HG03060 (cell line): ENCODE measurements at regions not wholly inside any gene's neighbourhood (a gene's known extent, or its start where the extent isn't known, plus 50 kb on each side); places are given as distances from the start of the nearest gene placed in this dataset.
"Not testable (repeated sequence)": the region's sequence is repeated elsewhere in the genome, so short reads cannot be mapped to it uniquely, and the experiment has no call there.

ENCODE experiments used
- ATAC-seq: cut with Tn5 transposase; IDR thresholded peaks from one replicate; pipeline ENCODE4 v1.9.1; 2021; ENCODE audit warnings: low read depth, moderate number of reproducible peaks; ENCODE audit not compliant: unreplicated experiment

DNA sequence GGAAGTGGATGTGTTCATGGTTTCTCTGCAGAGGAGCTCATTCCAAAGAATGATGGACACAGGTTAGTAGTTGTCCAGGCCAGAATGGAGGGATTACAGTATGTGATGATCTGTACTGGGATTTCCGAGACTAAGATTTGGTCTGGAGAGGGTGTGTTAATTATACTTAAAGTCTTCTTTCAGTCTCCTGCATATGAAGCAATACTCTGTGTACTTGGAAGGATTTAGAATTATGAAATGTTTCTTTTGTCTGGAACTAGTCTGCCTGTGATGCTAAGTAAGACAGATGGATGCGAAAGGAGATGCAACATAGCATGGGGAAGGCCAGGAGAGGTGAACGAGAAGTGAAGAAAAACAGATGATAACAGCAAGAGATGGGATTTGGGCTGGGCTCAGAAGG lies 305.1 kb upstream of the LYZL1 start:
- ATAC-seq = no peak

DNA sequence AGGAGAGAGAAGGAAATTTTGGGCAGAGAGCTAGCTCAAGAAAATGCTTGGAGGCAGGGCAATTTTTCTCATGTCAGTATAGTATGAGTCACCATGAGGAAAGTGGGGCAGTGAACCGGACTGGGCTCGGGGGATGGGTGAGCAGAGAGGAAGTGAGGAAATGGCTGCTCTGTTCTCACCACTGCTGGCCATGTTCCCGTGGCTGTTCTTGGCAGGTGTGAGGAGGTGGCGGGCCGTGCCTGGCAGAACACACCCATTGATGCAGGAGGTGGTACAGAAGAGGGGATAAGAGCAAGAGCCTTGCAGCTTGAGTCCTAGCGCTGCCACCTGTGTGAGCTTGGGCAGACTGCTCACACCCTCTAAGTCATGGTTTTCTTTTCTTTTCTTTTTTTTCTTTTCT lies 304.4 kb upstream of the LYZL1 start:
- no peak for ATAC-seq

DNA sequence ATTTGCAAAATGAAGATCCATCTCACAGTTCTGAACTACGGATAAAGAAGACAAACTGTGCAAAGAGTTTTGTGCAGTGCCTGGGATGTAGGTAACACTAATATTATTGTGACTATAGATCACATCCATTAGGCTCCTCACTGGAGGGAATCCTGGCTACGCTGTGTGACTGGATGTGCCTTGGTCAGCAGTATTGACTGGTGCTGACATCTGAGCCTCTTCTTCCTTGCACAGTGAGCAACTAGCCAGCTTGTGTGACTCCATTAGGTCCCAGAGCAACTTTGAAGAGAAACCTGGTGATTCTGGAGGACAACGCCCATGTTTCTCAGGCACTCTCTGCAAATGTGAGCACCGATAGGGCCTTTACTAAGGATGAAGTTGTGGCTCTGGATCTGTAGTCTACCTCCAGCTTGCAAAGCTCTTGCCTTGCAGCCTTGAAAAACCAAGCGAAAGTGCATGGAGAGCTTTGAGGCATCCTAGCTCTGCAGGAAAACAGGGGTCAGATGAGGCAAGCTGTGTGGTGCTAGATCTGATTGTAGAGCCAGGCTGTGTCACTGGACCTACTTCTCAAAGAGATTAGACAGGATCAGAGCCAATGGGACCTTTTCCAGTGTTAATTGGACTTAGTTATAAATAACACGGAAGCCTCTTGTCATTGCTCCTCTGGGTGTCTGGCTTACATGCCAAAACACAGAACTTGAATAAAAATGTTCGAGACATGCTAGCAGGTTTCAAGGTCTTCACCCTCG lies 303.6 kb upstream of the LYZL1 start:
- no peak for ATAC-seq

DNA sequence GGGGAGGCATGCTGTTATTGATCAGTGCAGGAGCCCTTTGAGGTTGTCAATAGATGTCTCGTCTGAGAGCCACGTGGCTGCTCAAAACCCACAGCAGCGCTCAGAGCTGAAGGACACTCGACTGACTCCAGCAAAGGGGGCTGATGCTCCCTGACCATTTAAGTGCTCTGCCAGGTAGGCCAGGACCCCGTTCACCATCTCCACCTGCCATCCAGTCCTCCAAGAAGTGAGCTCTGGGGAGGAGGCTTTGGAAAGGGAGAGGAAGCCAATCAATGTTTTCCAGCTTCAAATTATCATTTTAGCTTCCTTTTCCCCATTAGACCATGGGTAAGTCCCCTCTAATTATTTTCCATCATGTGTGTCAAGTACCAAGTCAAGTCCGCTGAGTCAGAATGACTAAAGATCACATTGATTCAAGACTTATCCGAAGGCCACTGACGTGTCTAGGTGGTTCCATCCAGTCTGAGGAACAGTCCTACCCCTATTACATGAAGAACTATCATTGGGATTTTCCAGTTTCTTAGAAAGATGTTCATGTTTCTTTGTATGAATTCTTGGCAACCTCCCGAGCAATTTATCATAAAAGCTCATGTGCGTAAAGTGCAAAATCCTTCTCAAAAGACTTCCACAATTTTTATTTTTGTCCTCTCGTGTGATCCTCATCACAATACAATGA lies 302.6 kb upstream of the LYZL1 start:
- ATAC-seq = no peak

GRCh38 chr10:28986856-28987255 lies 302.0 kb upstream of the LYZL1 start:
- no peak for ATAC-seq

- ATAC-seq = no peak
Measured at GRCh38 chr10:28987555-28988320, 301.1 kb upstream of the LYZL1 start.

- no peak for ATAC-seq
Measured at GRCh38 chr10:28988980-28989379, 299.9 kb upstream of the LYZL1 start.

- ATAC-seq = no peak
Measured at GRCh38 chr10:28991333-28992270, 297.3 kb upstream of the LYZL1 start.

- ATAC-seq = no peak
Measured at GRCh38 chr10:28993056-28993455, 295.8 kb upstream of the LYZL1 start.

DNA sequence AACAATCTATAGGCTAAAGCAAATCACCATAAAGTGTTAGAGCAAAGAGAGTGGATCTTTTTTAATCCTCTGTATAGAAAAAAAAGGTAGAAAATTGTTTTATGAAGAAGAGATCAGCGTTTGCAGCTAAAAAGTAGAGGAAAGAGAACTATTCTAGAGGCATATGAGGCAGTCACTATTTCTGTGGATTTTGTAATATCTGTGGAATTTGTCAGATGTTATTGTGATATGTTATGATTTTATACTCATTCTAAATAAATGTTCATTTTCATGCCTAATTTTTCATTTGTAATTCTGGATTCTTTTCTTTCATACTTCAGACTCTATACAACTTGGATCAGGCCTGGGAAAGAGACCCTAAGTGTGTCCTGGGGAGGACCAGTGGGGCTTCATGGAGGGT lies 295.0 kb upstream of the LYZL1 start:
- no peak for ATAC-seq

- not testable (repeated sequence) for ATAC-seq
Measured at GRCh38 chr10:28994802-28995201, 294.1 kb upstream of the LYZL1 start.

DNA sequence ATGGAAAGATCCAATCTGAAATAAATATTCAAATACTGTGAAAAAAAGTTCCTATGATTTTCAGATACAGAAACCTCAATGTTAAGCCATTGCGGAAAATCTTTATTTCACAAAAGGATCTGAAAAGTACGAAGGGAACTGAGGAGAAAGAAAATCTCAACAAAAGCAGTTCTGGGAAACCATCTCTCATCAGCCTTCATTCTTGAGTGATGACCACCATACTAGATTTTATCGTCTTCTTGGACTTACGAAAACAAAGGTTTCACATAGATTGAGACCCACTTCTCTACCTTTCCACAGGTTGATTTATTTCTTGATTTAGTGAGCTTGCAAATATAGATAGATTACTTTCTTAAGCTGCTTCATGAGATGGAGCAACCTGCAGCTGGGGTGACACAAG lies 293.4 kb upstream of the LYZL1 start:
- no peak for ATAC-seq

- no peak for ATAC-seq
Measured at GRCh38 chr10:28996345-28996744, 292.5 kb upstream of the LYZL1 start.

DNA sequence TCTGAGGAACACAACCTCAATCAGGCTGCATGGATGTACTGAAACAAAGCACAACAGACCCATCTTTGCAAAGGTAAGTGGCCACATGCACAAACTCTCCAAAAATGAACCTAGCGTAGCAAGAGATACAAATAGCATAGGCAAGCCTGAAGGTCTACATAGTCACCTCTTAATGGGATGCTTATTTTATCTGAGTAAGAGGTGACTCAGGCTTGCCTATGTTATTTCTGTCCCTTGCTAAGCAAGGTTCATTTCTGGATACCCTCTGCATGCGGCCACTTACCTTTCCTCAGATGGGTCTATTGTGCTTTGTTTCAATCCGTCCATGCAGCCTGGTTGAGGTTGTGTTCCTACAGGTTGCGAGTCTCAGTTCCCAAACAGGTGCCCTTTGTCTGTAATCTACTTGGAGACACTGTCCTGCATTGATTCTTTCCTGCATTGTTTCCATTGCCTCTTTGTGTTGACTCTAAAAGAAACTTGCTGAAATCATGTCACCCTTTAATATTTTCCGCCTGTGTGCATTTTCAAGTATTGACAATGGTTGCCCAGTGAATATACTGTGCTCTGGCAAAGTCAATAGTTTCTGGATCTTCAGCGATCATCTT lies 291.8 kb upstream of the LYZL1 start:
- ATAC-seq = no peak

- ATAC-seq = no peak
Measured at GRCh38 chr10:28997734-28998133, 291.1 kb upstream of the LYZL1 start.

- no peak for ATAC-seq
Measured at GRCh38 chr10:29001801-29002200, 287.1 kb upstream of the LYZL1 start.

GRCh38 chr10:29003014-29003413 lies 285.9 kb upstream of the LYZL1 start:
- not testable (repeated sequence) for ATAC-seq

GRCh38 chr10:29005988-29006387 lies 282.9 kb upstream of the LYZL1 start:
- no peak for ATAC-seq

DNA sequence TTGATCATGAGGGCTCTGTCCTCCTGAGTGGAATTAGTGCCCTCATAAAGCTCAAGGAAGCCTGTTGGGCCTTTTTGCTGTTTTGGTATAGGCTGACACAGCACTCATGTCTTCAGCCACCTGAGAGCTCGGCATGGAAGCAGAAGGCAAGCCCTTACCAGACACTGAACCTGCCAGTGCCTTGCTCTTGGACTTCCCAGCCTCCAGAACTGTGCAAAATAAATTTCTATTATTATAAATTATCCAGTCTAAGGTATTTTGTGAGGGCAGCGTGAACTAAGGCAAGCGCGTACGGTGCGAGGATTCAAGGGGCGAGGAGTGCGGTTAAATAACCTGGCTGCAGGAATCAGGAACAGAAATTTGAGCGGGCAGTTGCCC lies 281.5 kb upstream of the LYZL1 start:
- no peak for ATAC-seq
